ENCODE measurements at regions not wholly inside any gene's neighbourhood (a gene's known extent, or its start where the extent isn't known, plus 50 kb on each side); places are given as distances from the start of the nearest gene placed in this dataset.

- H3K9ac ChIP-seq (ENCODE audit: low read depth, low read length), result no peak overlapping the region
- intact Hi-C loops (cut with micrococcal nuclease) (no loop called here), dilution Hi-C loops (cut with HindIII; ENCODE audit: low sequenced_read_pairs, unreplicated experiment) (no loop called here), in situ Hi-C loops (cut with MboI; ENCODE audit: low sequenced_read_pairs) (no loop called here)
- no peak overlapping the region for H2AK5ac ChIP-seq (ENCODE audit: low read depth, low read length)
- no peaks in the 10 kb centered on the region for H3K36me3 ChIP-seq (ENCODE audit: control insufficient read depth, insufficient read depth, low read length)
- H3K27ac ChIP-seq (ENCODE audit: insufficient read depth, low read length), result no peak overlapping the region
- no peak overlapping the region for H2BK5ac ChIP-seq (ENCODE audit: low read depth, low read length, poor library complexity, severe bottlenecking)
- H4K20me1 ChIP-seq (ENCODE audit: insufficient read depth, low read length), result no peaks in the 10 kb centered on the region
- ChIA-PET CTCF (no interaction called here), POLR2A (ENCODE audit: unreplicated experiment) (no interaction called here)
- peaks cover 57% of the 10 kb centered on the region for H3K9me3 ChIP-seq (ENCODE audit: control insufficient read depth, insufficient read depth, low read length)
- no peak overlapping the region for H2AFZ ChIP-seq (replicated peaks; ENCODE audit: low read length, poor library complexity)
- no peak for DNase-seq
- H4K5ac ChIP-seq (ENCODE audit: low read depth, low read length), result no peak overlapping the region
- H3K4me2 ChIP-seq (ENCODE audit: low read depth, low read length), result no peak overlapping the region
- H3K27me3 ChIP-seq (ENCODE audit: control insufficient read depth, insufficient read depth, low read length), result no peaks in the 10 kb centered on the region
- H3K14ac ChIP-seq (replicated peaks; ENCODE audit: low read depth, low read length), result no peak overlapping the region
- H3K56ac ChIP-seq (ENCODE audit: extremely low read depth, insufficient read depth, low read length), result no peak overlapping the region
- no peak overlapping the region for H2AK9ac ChIP-seq (replicated peaks; ENCODE audit: low read depth, low read length, poor library complexity)
- no peaks in the 10 kb centered on the region for H3K9me1 ChIP-seq (ENCODE audit: insufficient read depth, low read length)
- H3K4me1 ChIP-seq (ENCODE audit: control insufficient read depth, insufficient read depth, low read length), result no peaks in the 10 kb centered on the region
- H3K79me1 ChIP-seq (ENCODE audit: low read depth in 1 of 2, low read length in 2 of 2), result no peaks in the 10 kb centered on the region
- no peak overlapping the region for H4K91ac ChIP-seq (ENCODE audit: insufficient read depth, low read depth, low read length)
- no peak overlapping the region for H2BK120ac ChIP-seq (ENCODE audit: low read depth, low read length)
- no peak for ATAC-seq (ENCODE audit: low read depth)
- no peak overlapping the region for H2BK20ac ChIP-seq (ENCODE audit: low read depth, low read length)
- no peak for TF ChIP-seq MAFK (IDR thresholded peaks at IDR 0.05; ENCODE audit: low read depth, low read length)
- TF ChIP-seq, protein P1, sequence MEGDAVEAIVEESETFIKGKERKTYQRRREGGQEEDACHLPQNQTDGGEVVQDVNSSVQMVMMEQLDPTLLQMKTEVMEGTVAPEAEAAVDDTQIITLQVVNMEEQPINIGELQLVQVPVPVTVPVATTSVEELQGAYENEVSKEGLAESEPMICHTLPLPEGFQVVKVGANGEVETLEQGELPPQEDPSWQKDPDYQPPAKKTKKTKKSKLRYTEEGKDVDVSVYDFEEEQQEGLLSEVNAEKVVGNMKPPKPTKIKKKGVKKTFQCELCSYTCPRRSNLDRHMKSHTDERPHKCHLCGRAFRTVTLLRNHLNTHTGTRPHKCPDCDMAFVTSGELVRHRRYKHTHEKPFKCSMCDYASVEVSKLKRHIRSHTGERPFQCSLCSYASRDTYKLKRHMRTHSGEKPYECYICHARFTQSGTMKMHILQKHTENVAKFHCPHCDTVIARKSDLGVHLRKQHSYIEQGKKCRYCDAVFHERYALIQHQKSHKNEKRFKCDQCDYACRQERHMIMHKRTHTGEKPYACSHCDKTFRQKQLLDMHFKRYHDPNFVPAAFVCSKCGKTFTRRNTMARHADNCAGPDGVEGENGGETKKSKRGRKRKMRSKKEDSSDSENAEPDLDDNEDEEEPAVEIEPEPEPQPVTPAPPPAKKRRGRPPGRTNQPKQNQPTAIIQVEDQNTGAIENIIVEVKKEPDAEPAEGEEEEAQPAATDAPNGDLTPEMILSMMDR (conservative IDR thresholded peaks at IDR 0.05; ENCODE audit: low read depth, low read length), result no peak
- no peak for TF ChIP-seq SMC3 (IDR thresholded peaks at IDR 0.05; ENCODE audit: low read depth, low read length)
- no peak for TF ChIP-seq MXI1 (IDR thresholded peaks at IDR 0.05; ENCODE audit: borderline replicate concordance, low read depth, low read length)
- no peak for TF ChIP-seq CHD1 (IDR thresholded peaks at IDR 0.05; ENCODE audit: low read depth, low read length)
- TF ChIP-seq USF2 (IDR thresholded peaks at IDR 0.05; ENCODE audit: low read depth, low read length), result no peak
- TF ChIP-seq POLR2A (IDR thresholded peaks at IDR 0.05; ENCODE audit: low read depth, low read length), result no peak
- TF ChIP-seq RFX5 (IDR thresholded peaks at IDR 0.05; ENCODE audit: low read depth, low read length), result no peak
- no peak for TF ChIP-seq CEBPB (IDR thresholded peaks at IDR 0.05; ENCODE audit: low read depth, low read length)
- TF ChIP-seq FOS (IDR thresholded peaks at IDR 0.05; ENCODE audit: low read depth, low read length), result no peak
- TF ChIP-seq RAD21 (IDR thresholded peaks at IDR 0.05; ENCODE audit: low read length), result no peak
- TF ChIP-seq ELK1 (IDR thresholded peaks at IDR 0.05; ENCODE audit: borderline replicate concordance, low read depth, low read length), result no peak
- TF ChIP-seq BHLHE40 (IDR thresholded peaks at IDR 0.05; ENCODE audit: low read depth, low read length), result no peak
- no peak for TF ChIP-seq RCOR1 (IDR thresholded peaks at IDR 0.05; ENCODE audit: insufficient replicate concordance, low read length)
- no peak for TF ChIP-seq MAZ (IDR thresholded peaks at IDR 0.05; ENCODE audit: borderline replicate concordance, low read depth, low read length)
- TF ChIP-seq NFE2L2 (IDR thresholded peaks at IDR 0.05; ENCODE audit: low read depth, low read length), result no peak
- H3K4ac ChIP-seq (ENCODE audit: low read depth, low read length), result no peak overlapping the region
- no peak overlapping the region for H3K23ac ChIP-seq (ENCODE audit: low read depth, low read length)
- H3K4me3 ChIP-seq (ENCODE audit: insufficient read depth, low read depth, low read length), result no peak overlapping the region
- WGBS, 2 experiments (ENCODE audit: extremely low coverage in 2 of 2, insufficient read length in 1 of 2), result 22% methylated on average over 3 of the region's 14 CpGs; no CpG with 5 or more reads in 1 of the 2 experiments
- H2BK15ac ChIP-seq (ENCODE audit: low read depth, low read length), result no peak overlapping the region
- no TSS peak for BruUV-seq (replicated peaks)
- H4K8ac ChIP-seq (ENCODE audit: low read depth in 2 of 2, low read length in 2 of 2), result no peak overlapping the region
- H3K18ac ChIP-seq (ENCODE audit: low read depth, low read length), result no peak overlapping the region
Measured at GRCh38 chr22:49354516-49355210, 473.0 kb downstream of the BRD1 start.

All from IMR-90 (cell line).